ENCODE measurements at regions not wholly inside any gene's neighbourhood (a gene's known extent, or its start where the extent isn't known, plus 50 kb on each side); places are given as distances from the start of the nearest gene placed in this dataset.
"Not testable (repeated sequence)": the region's sequence is repeated elsewhere in the genome, so short reads cannot be mapped to it uniquely, and the experiment has no call there.

- no peak for DNase-seq (ENCODE audit: low read depth)
Observed at GRCh38 chr11:126149759-126150625, 61.5 kb downstream of the RPUSD4 start.

GRCh38 chr11:126148317-126148716 is 63.1 kb downstream of the RPUSD4 start:
- no peak overlapping the region for H3K4me3 ChIP-seq (ENCODE audit: low read depth, low read length)
- DNase-seq (ENCODE audit: low read depth), result no peak
- TF ChIP-seq CTCF (conservative IDR thresholded peaks at IDR 0.05; ENCODE audit: low read depth, low read length), result no peak

More at GRCh38 chr11:126149759-126150625, 61.5 kb downstream of the RPUSD4 start:
- H3K4me3 ChIP-seq (ENCODE audit: low read depth, low read length), result no peak overlapping the region
- no peak for TF ChIP-seq CTCF (conservative IDR thresholded peaks at IDR 0.05; ENCODE audit: low read depth, low read length)

- TF ChIP-seq CTCF (conservative IDR thresholded peaks at IDR 0.05; ENCODE audit: low read depth, low read length), result no peak
- no peak overlapping the region for H3K4me3 ChIP-seq (ENCODE audit: low read depth, low read length)
- DNase-seq (ENCODE audit: low read depth), result no peak
Observed at GRCh38 chr11:126147208-126148111, 64.0 kb downstream of the RPUSD4 start.

- TF ChIP-seq CTCF (conservative IDR thresholded peaks at IDR 0.05; ENCODE audit: low read depth, low read length), result no peak
- no peak for DNase-seq (ENCODE audit: low read depth)
- peak overlapping the region; percentile 37 for H3K4me3 ChIP-seq (ENCODE audit: low read depth, low read length)
Observed at GRCh38 chr11:126146454-126147192, 64.8 kb downstream of the RPUSD4 start.

- TF ChIP-seq CTCF (conservative IDR thresholded peaks at IDR 0.05; ENCODE audit: low read depth, low read length), result no peak
- no peak overlapping the region for H3K4me3 ChIP-seq (ENCODE audit: low read depth, low read length)
- DNase-seq (ENCODE audit: low read depth), result no peak
Observed at GRCh38 chr11:126145954-126146353, 65.5 kb downstream of the RPUSD4 start.

- H3K4me3 ChIP-seq (ENCODE audit: low read depth, low read length); DNase-seq (ENCODE audit: low read depth): not testable (repeated sequence)
Observed at GRCh38 chr11:126143491-126143890, 68.0 kb downstream of the RPUSD4 start.

- no peak overlapping the region for H3K4me3 ChIP-seq (ENCODE audit: low read depth, low read length)
- TF ChIP-seq CTCF (conservative IDR thresholded peaks at IDR 0.05; ENCODE audit: low read depth, low read length), result no peak
- DNase-seq (ENCODE audit: low read depth), result no peak
Observed at GRCh38 chr11:126140926-126141280, 70.5 kb downstream of the RPUSD4 start.
